ENCODE measurements at regions not wholly inside any gene's neighbourhood (a gene's known extent, or its start where the extent isn't known, plus 50 kb on each side); places are given as distances from the start of the nearest gene placed in this dataset.
"Not testable (repeated sequence)": the region's sequence is repeated elsewhere in the genome, so short reads cannot be mapped to it uniquely, and the experiment has no call there.

DNA sequence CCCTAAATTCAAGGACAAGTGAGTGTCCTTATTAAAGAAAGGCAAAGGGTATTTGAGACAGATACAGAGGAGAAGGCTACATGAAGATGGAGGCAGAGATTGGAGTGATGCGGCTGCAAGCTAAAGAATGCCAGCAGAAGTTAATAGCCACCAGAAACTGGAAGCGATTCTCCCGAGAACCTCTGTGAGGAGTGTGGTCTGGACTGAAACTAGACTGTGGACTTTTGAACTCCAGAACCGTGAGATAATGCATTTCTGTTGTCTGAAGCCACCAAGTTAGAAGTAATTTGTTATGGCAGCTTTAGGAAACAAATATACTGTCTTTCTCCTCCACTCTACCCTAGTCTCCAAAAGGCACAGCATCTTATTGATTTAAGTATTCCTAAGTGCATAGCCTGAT lies 80.3 kb upstream of the CREB5 start:
- no peak for DNase-seq (ENCODE audit: extremely low read depth, low read depth)
- H3K4me3 ChIP-seq (replicated peaks; ENCODE audit: low read depth, low read length) = no peak overlapping the region
- TF ChIP-seq, protein P1, sequence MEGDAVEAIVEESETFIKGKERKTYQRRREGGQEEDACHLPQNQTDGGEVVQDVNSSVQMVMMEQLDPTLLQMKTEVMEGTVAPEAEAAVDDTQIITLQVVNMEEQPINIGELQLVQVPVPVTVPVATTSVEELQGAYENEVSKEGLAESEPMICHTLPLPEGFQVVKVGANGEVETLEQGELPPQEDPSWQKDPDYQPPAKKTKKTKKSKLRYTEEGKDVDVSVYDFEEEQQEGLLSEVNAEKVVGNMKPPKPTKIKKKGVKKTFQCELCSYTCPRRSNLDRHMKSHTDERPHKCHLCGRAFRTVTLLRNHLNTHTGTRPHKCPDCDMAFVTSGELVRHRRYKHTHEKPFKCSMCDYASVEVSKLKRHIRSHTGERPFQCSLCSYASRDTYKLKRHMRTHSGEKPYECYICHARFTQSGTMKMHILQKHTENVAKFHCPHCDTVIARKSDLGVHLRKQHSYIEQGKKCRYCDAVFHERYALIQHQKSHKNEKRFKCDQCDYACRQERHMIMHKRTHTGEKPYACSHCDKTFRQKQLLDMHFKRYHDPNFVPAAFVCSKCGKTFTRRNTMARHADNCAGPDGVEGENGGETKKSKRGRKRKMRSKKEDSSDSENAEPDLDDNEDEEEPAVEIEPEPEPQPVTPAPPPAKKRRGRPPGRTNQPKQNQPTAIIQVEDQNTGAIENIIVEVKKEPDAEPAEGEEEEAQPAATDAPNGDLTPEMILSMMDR (IDR thresholded peaks at IDR 0.05; ENCODE audit: low read depth, low read length, missing control alignments) = no peak

DNA sequence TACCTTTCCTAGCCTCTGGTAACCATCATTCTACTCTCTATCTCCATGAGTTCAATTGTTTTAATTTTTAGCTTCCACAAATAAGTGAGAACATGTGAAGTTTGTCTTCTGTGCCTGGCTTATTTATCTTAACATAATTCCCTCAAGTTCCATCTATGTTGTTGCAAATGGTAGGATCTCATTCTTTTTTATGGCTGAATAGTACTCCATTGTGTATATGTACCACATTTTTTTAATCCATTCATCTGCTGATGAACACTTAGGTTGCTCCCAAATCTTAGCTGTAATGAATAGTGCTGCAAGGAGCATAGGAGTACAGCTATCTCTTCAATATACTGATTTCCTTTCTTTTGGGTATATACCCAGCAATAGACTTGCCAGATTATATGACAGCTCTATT lies 78.8 kb upstream of the CREB5 start:
- H3K4me3 ChIP-seq (replicated peaks; ENCODE audit: low read depth, low read length); DNase-seq (ENCODE audit: extremely low read depth, low read depth): not testable (repeated sequence)

GRCh38 chr7:28336806-28337205 lies 75.5 kb upstream of the CREB5 start:
- no peak for DNase-seq (ENCODE audit: extremely low read depth, low read depth)
- no peak overlapping the region for H3K4me3 ChIP-seq (replicated peaks; ENCODE audit: low read depth, low read length)
- TF ChIP-seq, protein P1 (IDR thresholded peaks at IDR 0.05; ENCODE audit: low read depth, low read length, missing control alignments) = no peak

- H3K4me3 ChIP-seq (replicated peaks; ENCODE audit: low read depth, low read length) = no peak overlapping the region
- TF ChIP-seq, protein P1 (IDR thresholded peaks at IDR 0.05; ENCODE audit: low read depth, low read length, missing control alignments) = no peak
- DNase-seq (ENCODE audit: extremely low read depth, low read depth) = no peak
Observed at GRCh38 chr7:28338041-28338440, 74.3 kb upstream of the CREB5 start.

DNA sequence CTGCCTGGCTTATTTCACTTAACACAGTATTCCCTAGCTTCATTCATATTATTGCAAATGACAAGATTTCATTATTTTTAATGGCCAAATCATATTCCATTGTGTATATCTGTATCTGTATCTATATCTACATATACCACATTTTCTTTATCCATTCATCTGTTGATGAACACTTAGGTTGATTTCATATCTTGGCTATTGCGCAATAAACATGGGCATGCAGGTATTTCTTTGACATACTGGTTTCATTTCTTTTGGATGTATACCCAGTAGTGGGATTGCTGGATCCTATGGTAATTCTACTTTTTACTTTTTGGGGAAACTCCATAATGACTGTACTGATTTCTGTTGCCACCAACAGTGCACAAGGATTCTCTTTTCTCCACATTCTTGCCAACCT lies 68.9 kb upstream of the CREB5 start:
- no peak for DNase-seq (ENCODE audit: extremely low read depth, low read depth)
- H3K4me3 ChIP-seq (replicated peaks; ENCODE audit: low read depth, low read length) = no peak overlapping the region
- TF ChIP-seq, protein P1 (IDR thresholded peaks at IDR 0.05; ENCODE audit: low read depth, low read length, missing control alignments) = no peak

DNA sequence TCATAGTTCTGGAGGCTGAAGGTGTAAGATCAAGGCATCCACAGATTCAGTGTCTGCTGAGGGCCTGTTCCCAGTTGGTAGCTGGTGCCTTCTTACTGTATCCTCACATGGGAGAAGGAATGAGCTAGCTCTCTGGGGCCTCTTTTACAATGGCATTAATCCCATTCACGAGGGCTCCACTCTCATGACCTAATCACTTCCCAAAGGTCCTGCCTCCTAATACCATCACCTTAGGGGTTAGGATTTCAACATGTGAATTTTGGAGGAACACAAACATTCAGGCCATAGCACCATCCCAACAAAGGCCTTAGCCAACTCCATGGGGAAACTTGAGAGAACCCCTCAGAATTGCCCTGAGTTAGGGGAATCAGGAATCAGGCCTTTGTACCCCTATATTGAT lies 66.1 kb upstream of the CREB5 start:
- H3K4me3 ChIP-seq (replicated peaks; ENCODE audit: low read depth, low read length) = no peak overlapping the region
- DNase-seq (ENCODE audit: extremely low read depth, low read depth) = no peak
- TF ChIP-seq, protein P1 (IDR thresholded peaks at IDR 0.05; ENCODE audit: low read depth, low read length, missing control alignments) = no peak

DNA sequence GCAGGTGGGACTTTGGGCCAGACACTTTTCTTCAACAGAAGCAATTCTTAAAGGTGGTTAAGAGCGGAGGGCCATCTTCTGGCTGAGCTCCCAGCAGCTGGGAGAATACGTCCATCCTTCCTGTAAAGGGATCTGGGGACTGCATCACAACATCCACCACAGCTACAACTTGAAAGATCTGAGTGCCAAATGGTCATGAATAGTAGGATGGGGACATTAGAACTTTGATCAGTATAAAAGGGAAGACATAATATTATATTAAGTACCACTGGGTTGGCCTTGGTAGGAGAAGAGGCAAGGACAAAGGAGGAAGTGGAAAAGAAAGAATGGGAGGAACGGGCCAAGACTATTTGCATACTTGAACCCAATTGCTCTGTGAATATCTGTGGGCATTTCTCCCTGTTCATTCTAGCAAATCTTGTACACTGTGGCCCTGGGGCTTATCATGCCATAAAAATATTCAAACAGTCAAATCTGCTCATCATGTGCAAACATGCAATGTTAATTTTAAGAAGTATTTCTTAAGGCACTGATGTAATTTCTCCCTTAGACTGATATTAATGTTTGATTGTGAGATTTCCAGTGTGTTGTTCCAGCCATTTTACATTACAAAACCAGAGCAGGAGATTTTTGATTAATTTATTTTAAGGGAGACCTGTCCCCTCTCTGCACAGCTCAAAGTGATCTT lies 65.5 kb upstream of the CREB5 start:
- H3K4me3 ChIP-seq (replicated peaks; ENCODE audit: low read depth, low read length) = no peak overlapping the region
- no peak for DNase-seq (ENCODE audit: extremely low read depth, low read depth)
- TF ChIP-seq, protein P1 (IDR thresholded peaks at IDR 0.05; ENCODE audit: low read depth, low read length, missing control alignments) = no peak

Measured in HFF-Myc (cell line).